GM12891 (cell line): ENCODE measurements at regions not wholly inside any gene's neighbourhood (a gene's known extent, or its start where the extent isn't known, plus 50 kb on each side); places are given as distances from the start of the nearest gene placed in this dataset.

Experiments
- DNase-seq: peaks from one replicate; pipeline ENCODE4 v3.0.0; 2011; ENCODE audit warnings: low spot score; ENCODE audit not compliant: insufficient read length
- FAIRE-seq: peaks from 2 replicates; lab custom pipeline; 2011; peaks lifted over from hg19 to GRCh38; lab: Jason Lieb, UNC
- PAX5 ChIP-seq: IDR thresholded peaks from 2 replicates; pipeline ENCODE4 v1.6.1; 2011; ENCODE audit warnings: low read length, moderate library complexity, mild to moderate bottlenecking; ENCODE audit not compliant: insufficient read depth, severe bottlenecking
- POLR2A ChIP-seq: IDR thresholded peaks from 2 replicates; pipeline ENCODE4 v1.6.1; 2011; ENCODE audit warnings: low read depth, low read length, control low read depth
- POLR2AphosphoS5 ChIP-seq: IDR thresholded peaks from 2 replicates; pipeline ENCODE4 v1.6.1; 2011; ENCODE audit warnings: low read depth, low read length, control low read depth
- POU2F2 ChIP-seq: IDR thresholded peaks from 2 replicates; pipeline ENCODE4 v1.6.1; 2011; ENCODE audit warnings: low read depth, mild to moderate bottlenecking, control low read depth, low read length, moderate library complexity
- SPI1 ChIP-seq: IDR thresholded peaks from 2 replicates; pipeline ENCODE4 v1.6.1; 2011; ENCODE audit warnings: low read depth, low read length, control low read depth
- TAF1 ChIP-seq: IDR thresholded peaks from 2 replicates; pipeline ENCODE4 v1.6.1; 2011; ENCODE audit warnings: low read depth, low read length, control low read depth

DNA sequence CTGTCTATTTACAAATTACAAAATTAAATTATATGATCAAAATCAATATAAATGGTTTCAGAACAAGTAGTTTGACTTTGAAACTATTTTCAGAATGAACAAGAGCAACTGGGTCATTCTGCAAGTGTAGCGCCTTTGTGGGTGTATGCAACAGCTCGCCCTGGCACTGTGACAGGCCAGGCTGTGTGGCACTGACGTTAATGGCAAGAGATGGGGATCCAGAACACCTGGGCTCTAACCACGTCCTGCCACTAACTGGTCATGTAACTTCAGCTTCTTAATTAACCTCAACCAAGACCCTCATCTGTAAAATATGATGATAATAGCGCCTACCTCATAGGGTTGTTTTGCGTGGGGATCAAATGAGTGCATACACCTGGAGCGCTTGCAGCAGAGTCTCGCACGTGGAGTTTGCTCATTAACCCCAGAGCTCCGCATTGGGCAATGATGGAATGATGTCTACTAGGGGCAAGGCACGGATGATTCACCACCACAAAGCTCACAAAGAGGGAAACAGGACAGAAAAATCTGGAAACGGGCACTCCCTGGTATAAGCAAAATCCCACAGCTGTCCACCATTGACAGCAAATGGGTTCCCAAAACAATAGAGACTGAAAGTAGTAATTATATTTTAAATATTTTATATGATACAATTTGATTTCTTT lies 639.4 kb downstream of the SEMA5A start:
- TF ChIP-seq PAX5 (no peak), POU2F2 (no peak)
- DNase-seq (no peak), FAIRE-seq (no peak)

DNA sequence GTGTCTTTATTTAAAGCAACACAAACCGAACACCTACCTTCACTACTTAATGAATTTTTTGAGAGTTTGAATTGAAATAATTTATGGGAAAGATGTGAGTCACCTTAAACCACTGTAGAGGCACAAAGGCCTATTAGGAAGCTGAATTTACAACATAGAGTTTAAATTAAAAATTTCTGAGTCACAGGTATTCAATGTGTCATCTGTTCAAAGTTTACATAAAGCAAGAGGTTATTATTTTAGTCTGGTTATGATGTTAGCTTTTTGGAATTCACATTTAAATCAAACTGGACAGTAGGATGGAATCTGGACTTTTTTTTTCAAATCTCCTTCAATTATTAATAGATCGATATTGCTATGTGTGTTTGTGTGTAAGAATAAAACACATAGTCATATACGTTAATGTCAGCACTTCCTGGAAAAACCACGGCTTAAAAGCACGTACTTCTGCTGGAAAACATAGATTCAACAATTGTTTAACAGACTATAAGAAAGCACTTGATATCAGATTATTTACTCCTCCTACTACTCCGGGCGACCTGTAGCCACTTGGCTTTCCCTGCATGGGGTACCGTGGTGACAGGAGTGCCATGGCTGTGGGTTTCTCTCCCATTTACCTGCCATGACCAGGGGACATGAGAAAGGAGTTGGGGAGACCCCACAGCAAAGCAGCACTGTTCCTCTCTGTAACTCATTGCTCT lies 638.6 kb downstream of the SEMA5A start:
- FAIRE-seq (no peak), DNase-seq (no peak)
- TF ChIP-seq POLR2AphosphoS5, result no peak
- no peak for TF ChIP-seq SPI1
- no peak for TF ChIP-seq POLR2A
- no peak for TF ChIP-seq PAX5
- TF ChIP-seq TAF1, result no peak
- TF ChIP-seq POU2F2, result no peak

DNA sequence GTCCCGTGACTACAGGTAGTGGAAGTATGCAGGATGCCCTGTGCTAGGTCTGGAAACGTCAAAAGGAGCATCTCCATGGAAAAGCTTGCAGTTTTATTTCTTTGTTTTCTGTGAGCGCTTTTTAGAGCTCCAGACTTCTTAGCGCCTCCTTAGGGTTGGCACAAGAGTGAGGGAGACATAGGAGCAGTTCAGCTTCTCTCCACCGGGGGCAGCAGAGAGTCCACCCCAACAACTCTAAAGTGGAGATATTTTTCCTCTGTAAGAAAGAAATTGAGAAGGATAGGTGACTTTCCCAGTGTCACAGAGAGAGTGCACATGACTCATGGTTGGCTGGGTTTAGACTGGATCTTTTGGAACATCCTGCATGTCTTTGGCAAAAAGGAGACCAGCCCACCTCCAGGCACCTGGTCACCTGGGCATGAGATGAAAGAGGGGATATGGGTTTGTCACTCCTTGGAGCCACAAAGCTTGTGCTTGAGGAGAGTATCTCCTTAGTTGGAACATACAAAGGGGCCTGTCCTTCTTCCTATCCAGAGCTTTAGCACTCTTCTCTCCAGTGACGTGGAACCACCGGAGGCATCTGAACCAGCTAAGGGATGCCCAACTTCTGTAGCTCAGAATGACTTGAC lies 637.7 kb downstream of the SEMA5A start:
- DNase-seq, result peak; percentile 2
- TF ChIP-seq POLR2A, result no peak
- TF ChIP-seq POU2F2, result no peak
- no peak for TF ChIP-seq SPI1
- no peak for TF ChIP-seq PAX5
- TF ChIP-seq POLR2AphosphoS5, result no peak
- TF ChIP-seq TAF1, result no peak
- peak; percentile 28 for FAIRE-seq

GRCh38 chr5:8912106-8912505 lies 633.8 kb downstream of the SEMA5A start:
- FAIRE-seq (no peak), DNase-seq (no peak)
- no peak for TF ChIP-seq POLR2AphosphoS5
- TF ChIP-seq PAX5, result no peak
- no peak for TF ChIP-seq SPI1
- no peak for TF ChIP-seq TAF1
- TF ChIP-seq POLR2A, result no peak
- TF ChIP-seq POU2F2, result no peak

GRCh38 chr5:8913522-8913921 lies 632.4 kb downstream of the SEMA5A start:
- DNase-seq, result no peak
- no peak for FAIRE-seq
- TF ChIP-seq POLR2AphosphoS5 (no peak), POU2F2 (no peak), TAF1 (no peak), SPI1 (no peak), PAX5 (no peak), POLR2A (no peak)

DNA sequence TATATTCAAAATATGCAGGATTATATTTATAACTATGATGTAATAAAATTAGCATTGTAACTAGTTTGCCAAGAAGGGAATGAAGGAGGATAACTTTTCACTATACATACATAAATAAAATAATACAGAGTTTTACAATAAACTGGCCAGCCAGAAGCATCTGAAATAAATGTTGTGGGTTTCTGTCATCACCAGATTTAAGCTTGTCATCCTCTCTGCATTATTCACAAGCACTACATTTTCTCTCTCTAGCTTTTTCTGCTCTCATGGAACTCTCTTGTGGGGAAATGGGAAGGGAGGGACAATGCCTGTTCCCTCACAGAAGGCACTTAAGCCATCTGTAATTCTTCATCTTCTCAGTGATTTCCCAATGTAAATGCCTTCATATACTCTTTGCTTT lies 626.8 kb downstream of the SEMA5A start:
- DNase-seq, result no peak
- no peak for FAIRE-seq
- TF ChIP-seq PAX5, result no peak
- no peak for TF ChIP-seq POLR2AphosphoS5
- TF ChIP-seq TAF1, result no peak
- no peak for TF ChIP-seq POU2F2
- no peak for TF ChIP-seq SPI1
- TF ChIP-seq POLR2A, result no peak

DNA sequence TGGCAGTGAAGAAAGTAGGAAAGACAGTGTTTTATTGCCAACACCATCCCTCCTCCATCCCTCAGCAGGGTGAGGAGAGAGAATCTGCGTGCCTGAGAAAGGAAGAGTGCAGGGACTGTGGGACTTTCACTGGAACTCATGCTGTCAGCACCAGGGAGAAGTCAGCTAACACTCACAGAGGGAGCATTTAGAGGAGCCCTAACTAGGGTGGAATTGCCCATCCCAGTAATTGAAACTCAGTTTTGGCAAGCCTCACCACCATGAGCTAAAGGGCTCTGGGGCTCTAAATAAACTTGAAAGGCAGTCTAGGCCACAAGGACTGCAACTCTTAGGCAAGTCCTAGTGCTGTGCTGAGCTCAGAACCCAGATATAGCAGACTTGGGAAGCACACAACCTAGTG lies 622.3 kb downstream of the SEMA5A start:
- no peak for DNase-seq
- TF ChIP-seq POLR2AphosphoS5, result no peak
- no peak for TF ChIP-seq POU2F2
- no peak for TF ChIP-seq PAX5
- TF ChIP-seq SPI1, result no peak
- FAIRE-seq, result no peak

GRCh38 chr5:8924054-8924793 lies 621.7 kb downstream of the SEMA5A start:
- DNase-seq (no peak), FAIRE-seq (no peak)
- TF ChIP-seq PAX5 (no peak), POU2F2 (no peak), SPI1 (no peak), POLR2AphosphoS5 (no peak), TAF1 (no peak), POLR2A (no peak)

- TF ChIP-seq SPI1 (no peak), PAX5 (no peak), POU2F2 (no peak), POLR2A (no peak), TAF1 (no peak), POLR2AphosphoS5 (no peak)
- DNase-seq (no peak), FAIRE-seq (no peak)
Measured at GRCh38 chr5:8930021-8930420, 615.9 kb downstream of the SEMA5A start.
